SU-DHL-6 (cell line): ENCODE measurements at regions not wholly inside any gene's neighbourhood (a gene's known extent, or its start where the extent isn't known, plus 50 kb on each side); places are given as distances from the start of the nearest gene placed in this dataset.

Experiments used
- H2AFZ ChIP-seq: fragments of 200-600 bp; sonication (generic); 2 replicates; pipeline ENCODE4 v1.6.1; 2014; ENCODE audit warnings: low read depth, mild to moderate bottlenecking, moderate library complexity, mixed read lengths, antibody characterized with exemption, low read length; ENCODE audit not compliant: severe bottlenecking
- H3F3A ChIP-seq: fragments of 200-600 bp; shearing (Covaris generic); 2 replicates; pipeline ENCODE4 v1.6.0; 2016; ENCODE audit warnings: antibody characterized with exemption, mild to moderate bottlenecking; ENCODE audit not compliant: insufficient read depth
- H3K27ac ChIP-seq: fragments of 200-600 bp; sonication (generic); 2 replicates; pipeline ENCODE4 v1.5.1; 2016; ENCODE audit warnings: low read depth, mild to moderate bottlenecking, low read length, moderate library complexity, mixed read lengths
- H3K27me3 ChIP-seq: fragments of 200-600 bp; sonication (generic), shearing (Covaris generic); 2 replicates; pipeline ENCODE4 v1.6.0; 2014; ENCODE audit warnings: mild to moderate bottlenecking, low read length
- H3K36me3 ChIP-seq: fragments of 200-600 bp; sonication (generic); 2 replicates; pipeline ENCODE4 v1.6.1; 2014; ENCODE audit warnings: mild to moderate bottlenecking, low read length, mixed read lengths
- H3K4me2 ChIP-seq: fragments of 300-600, 200-600 bp; shearing (Covaris generic), sonication (generic); 2 replicates; pipeline ENCODE4 v1.6.0; 2014; ENCODE audit warnings: low read length, low read depth, mild to moderate bottlenecking; ENCODE audit not compliant: poor library complexity, severe bottlenecking
- H3K4me3 ChIP-seq: fragments of 200-600 bp; sonication (generic); 2 replicates; pipeline ENCODE4 v1.5.1; 2014; ENCODE audit warnings: antibody characterized with exemption, low read length, mild to moderate bottlenecking, mixed read lengths; ENCODE audit not compliant: insufficient read depth, poor library complexity, severe bottlenecking
- H3K79me2 ChIP-seq: fragments of 200-600 bp; sonication (generic); 2 replicates; pipeline ENCODE4 v1.6.1; 2014; ENCODE audit warnings: mild to moderate bottlenecking, low read length, moderate library complexity; ENCODE audit not compliant: insufficient read depth
- H3K9ac ChIP-seq: fragments of 200-600 bp; sonication (generic); 2 replicates; pipeline ENCODE4 v1.7.0; 2014; ENCODE audit warnings: mild to moderate bottlenecking, low read length
- H3K9me2 ChIP-seq: fragments of 200-600 bp; sonication (generic); replicated peaks from 2 replicates; pipeline ENCODE4 v1.6.1; 2014; ENCODE audit warnings: low read length; ENCODE audit not compliant: insufficient read depth
- H3K9me3 ChIP-seq: fragments of 200-600 bp; sonication (generic); 2 replicates; pipeline ENCODE4 v1.6.1; 2014; ENCODE audit warnings: low read length, mixed read lengths; ENCODE audit not compliant: insufficient read depth
- H4K20me1 ChIP-seq: fragments of 200-600 bp; sonication (generic); 2 replicates; pipeline ENCODE4 v1.6.1; 2014; ENCODE audit warnings: low read depth, mild to moderate bottlenecking, antibody characterized with exemption, low read length, moderate library complexity, mixed read lengths
- CTCF ChIP-seq: fragments of 200-600 bp; sonication (generic); IDR thresholded peaks from one replicate; pipeline ENCODE4 v1.5.1; 2017; ENCODE audit warnings: antibody characterized with exemption, mild to moderate bottlenecking, low read length, moderate library complexity; ENCODE audit not compliant: insufficient read depth, poor library complexity, severe bottlenecking
- EZH2phosphoT487 ChIP-seq: fragments of 200-600 bp; sonication (generic), shearing (Covaris generic); conservative IDR thresholded peaks from 2 replicates; pipeline ENCODE4 v1.6.1; 2018; ENCODE audit warnings: mild to moderate bottlenecking, antibody characterized with exemption, low read length, moderate library complexity, mixed read lengths

GRCh38 chr15:37789881-37790280, 144.6 kb upstream of the TMCO5A start:
- Histone ChIP-seq H4K20me1 (no peaks in the 10 kb centered on the region), H3K4me2 (no peak overlapping the region), H3K9me2 (no peaks in the 10 kb centered on the region), H3K27me3 (no peaks in the 10 kb centered on the region), H3K9me3 (no peaks in the 10 kb centered on the region), H3K36me3 (no peaks in the 10 kb centered on the region), H3K27ac (no peak overlapping the region), H3K4me3 (no peak overlapping the region), H3F3A (no peaks in the 10 kb centered on the region), H3K79me2 (no peaks in the 10 kb centered on the region), H2AFZ (no peak overlapping the region), H3K9ac (no peak overlapping the region)
- no peak for TF ChIP-seq EZH2phosphoT487
- no peak for TF ChIP-seq CTCF

- no peaks in the 10 kb centered on the region for H3K27me3 ChIP-seq
- no peaks in the 10 kb centered on the region for H3K36me3 ChIP-seq
- no peak overlapping the region for H3K4me2 ChIP-seq
- no peaks in the 10 kb centered on the region for H3F3A ChIP-seq
- no peaks in the 10 kb centered on the region for H3K9me3 ChIP-seq
- H3K9ac ChIP-seq = no peak overlapping the region
- H3K4me3 ChIP-seq = no peak overlapping the region
- TF ChIP-seq EZH2phosphoT487 = no peak
- TF ChIP-seq CTCF = no peak
- no peaks in the 10 kb centered on the region for H4K20me1 ChIP-seq
- no peak overlapping the region for H2AFZ ChIP-seq
- no peak overlapping the region for H3K27ac ChIP-seq
- H3K79me2 ChIP-seq = no peaks in the 10 kb centered on the region
- H3K9me2 ChIP-seq = no peaks in the 10 kb centered on the region
Observed at GRCh38 chr15:37791693-37792092, 142.7 kb upstream of the TMCO5A start.

GRCh38 chr15:37792351-37792750, 142.1 kb upstream of the TMCO5A start:
- Histone ChIP-seq H3K27me3 (no peaks in the 10 kb centered on the region), H4K20me1 (no peaks in the 10 kb centered on the region), H3K9ac (no peak overlapping the region), H3K4me2 (no peak overlapping the region), H2AFZ (no peak overlapping the region), H3K27ac (no peak overlapping the region), H3K36me3 (no peaks in the 10 kb centered on the region), H3K4me3 (no peak overlapping the region), H3K9me3 (no peaks in the 10 kb centered on the region), H3K9me2 (no peaks in the 10 kb centered on the region), H3F3A (no peaks in the 10 kb centered on the region), H3K79me2 (no peaks in the 10 kb centered on the region)
- no peak for TF ChIP-seq EZH2phosphoT487
- TF ChIP-seq CTCF = no peak

- Histone ChIP-seq H3K27me3 (no peaks in the 10 kb centered on the region), H3K9me2 (no peaks in the 10 kb centered on the region), H3K27ac (no peak overlapping the region), H3K9me3 (no peaks in the 10 kb centered on the region), H4K20me1 (no peaks in the 10 kb centered on the region), H3K4me3 (no peak overlapping the region), H3K4me2 (no peak overlapping the region), H3K79me2 (no peaks in the 10 kb centered on the region), H3K9ac (no peak overlapping the region), H3K36me3 (no peaks in the 10 kb centered on the region), H2AFZ (no peak overlapping the region), H3F3A (no peaks in the 10 kb centered on the region)
- TF ChIP-seq EZH2phosphoT487 = no peak
- no peak for TF ChIP-seq CTCF
Observed at GRCh38 chr15:37793851-37794250, 140.6 kb upstream of the TMCO5A start.
